ENCODE measurements at regions not wholly inside any gene's neighbourhood (a gene's known extent, or its start where the extent isn't known, plus 50 kb on each side); places are given as distances from the start of the nearest gene placed in this dataset.
"Not testable (repeated sequence)": the region's sequence is repeated elsewhere in the genome, so short reads cannot be mapped to it uniquely, and the experiment has no call there.

GRCh38 chr22:22784249-22785039, 103.2 kb upstream of the IGLL5 start:
- no peak for DNase-seq (ENCODE audit: low spot score)

DNA sequence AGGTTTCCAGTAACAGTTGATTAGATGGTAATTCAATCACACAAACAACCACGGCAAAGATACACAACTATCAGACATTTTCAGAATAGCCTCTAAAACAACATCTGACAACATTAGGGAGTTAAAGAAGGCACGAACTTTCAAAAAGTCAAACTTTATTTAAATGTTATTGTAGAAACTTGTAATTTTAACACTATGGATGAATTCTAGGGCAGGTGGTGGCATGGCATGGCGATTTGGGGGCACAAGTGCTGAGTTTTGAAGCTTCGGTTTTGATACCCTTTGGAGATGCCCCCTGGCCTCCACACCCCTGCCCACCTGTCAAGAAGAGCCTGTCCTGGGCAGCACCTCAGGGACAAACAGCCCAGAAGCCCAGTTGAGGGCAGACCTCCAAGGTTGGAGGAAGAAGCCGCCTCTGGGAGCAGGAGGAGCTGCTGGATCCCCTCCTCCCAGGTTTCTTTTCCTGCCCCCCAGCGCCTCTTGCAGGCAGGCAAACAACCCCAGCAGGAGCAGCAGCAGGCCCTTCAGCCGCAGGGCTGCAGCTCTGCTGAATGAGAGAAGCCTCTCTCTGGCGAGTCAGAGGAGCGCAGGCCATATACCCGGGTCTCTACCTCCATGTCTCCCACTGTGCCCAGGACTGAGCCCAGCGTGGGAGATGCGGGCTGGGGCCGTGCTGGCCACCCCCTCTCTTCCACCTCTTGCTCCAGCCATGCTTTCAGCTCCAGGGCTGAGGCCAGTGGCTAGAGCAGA, 102.1 kb upstream of the IGLL5 start:
- no peak for DNase-seq (ENCODE audit: low spot score)

GRCh38 chr22:22786301-22787115, 101.1 kb upstream of the IGLL5 start:
- no peak for DNase-seq (ENCODE audit: low spot score)

DNA sequence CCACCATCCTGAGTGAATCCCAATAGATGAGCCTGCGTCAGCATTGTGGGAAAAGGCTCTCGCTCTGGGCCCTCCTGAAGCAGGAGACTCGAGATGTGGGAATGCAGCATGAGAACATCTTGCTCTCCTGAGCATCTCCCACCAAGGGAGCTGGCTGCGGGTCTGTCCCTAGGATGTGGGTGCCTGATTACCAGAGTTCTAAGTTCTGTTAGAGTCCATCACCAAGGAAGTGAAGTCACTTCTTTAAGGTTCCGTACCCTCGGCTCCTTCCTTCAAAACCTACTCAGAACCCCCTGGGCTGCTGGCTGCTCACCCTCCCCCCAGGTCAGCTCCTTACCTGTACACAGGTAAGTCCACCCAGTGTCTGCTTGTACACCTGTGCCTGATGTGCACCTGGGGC, 100.5 kb upstream of the IGLL5 start:
- DNase-seq (ENCODE audit: low spot score): no peak

- DNase-seq (ENCODE audit: low spot score): peak; percentile 65
These were observed 99.7 kb upstream of the IGLL5 start for GRCh38 chr22:22787786-22788459.

GRCh38 chr22:22788460-22789037, 99.1 kb upstream of the IGLL5 start:
- no peak for DNase-seq (ENCODE audit: low spot score)

GRCh38 chr22:22789233-22789921, 98.2 kb upstream of the IGLL5 start:
- DNase-seq (ENCODE audit: low spot score): no peak

GRCh38 chr22:22789922-22790845, 97.4 kb upstream of the IGLL5 start:
- no peak for DNase-seq (ENCODE audit: low spot score)

DNA sequence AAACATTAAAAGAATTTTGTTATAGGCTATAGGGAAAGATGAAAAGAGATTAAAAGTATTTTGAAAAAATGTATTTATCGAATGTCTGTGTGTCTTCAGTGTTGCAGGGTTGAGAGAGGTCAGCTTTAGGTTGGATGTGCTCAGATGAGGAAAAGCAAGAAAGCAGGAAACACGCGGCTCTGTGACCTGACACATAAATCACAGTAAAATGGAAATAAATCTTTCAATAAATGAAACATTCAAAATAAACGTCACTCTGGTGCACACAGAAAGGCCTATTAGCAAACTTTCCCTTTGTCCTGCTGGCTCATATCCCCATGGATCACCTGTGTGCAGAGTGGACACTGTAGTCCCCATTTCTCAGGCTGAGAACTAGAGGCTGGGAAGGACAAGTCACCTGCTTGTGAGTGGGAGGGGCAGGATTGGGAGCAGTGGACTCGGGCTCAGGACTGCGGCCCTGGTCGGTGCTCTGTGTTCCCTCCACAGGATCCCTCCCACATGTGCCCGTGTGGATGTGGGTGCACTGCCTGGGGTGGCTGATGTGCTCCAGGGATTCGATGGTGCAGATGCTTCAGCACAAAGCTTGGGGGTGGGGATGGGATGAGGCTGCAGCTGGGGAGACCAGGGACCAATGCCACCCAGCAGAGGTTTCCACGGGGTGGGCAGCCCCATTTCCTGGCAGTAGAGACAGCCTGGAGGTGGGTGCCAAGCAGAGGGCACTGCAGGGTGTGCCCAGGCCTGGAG, 96.0 kb upstream of the IGLL5 start:
- no peak for DNase-seq (ENCODE audit: low spot score)

DNA sequence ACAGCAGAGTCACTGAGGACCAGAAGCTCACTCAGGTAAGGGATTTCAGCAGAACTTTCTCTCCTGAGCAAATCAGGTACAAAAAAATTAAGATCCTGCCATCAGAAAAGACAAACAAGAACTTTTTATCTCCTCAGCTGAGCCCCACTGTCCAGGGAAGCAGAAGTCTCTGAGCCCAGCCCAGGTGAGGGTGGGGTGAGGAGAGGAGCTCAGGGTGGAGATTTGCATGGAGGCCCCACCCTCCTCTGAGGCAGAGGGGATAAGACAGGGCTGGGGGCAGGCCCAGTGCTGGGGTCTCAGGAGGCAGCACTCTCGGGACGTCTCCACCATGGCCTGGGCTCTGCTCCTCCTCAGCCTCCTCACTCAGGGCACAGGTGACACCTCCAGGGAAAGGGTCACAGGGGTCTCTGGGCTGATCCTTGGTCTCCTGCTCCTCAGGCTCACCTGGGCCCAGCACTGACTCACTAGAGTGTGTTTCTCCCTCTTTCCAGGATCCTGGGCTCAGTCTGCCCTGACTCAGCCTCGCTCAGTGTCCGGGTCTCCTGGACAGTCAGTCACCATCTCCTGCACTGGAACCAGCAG, 95.3 kb upstream of the IGLL5 start:
- DNase-seq (ENCODE audit: low spot score): not testable (repeated sequence)

GRCh38 chr22:22795639-22796038, 92.0 kb upstream of the IGLL5 start:
- not testable (repeated sequence) for DNase-seq (ENCODE audit: low spot score)

- DNase-seq (ENCODE audit: low spot score): no peak
These were observed 90.9 kb upstream of the IGLL5 start for GRCh38 chr22:22796724-22797123.

DNA sequence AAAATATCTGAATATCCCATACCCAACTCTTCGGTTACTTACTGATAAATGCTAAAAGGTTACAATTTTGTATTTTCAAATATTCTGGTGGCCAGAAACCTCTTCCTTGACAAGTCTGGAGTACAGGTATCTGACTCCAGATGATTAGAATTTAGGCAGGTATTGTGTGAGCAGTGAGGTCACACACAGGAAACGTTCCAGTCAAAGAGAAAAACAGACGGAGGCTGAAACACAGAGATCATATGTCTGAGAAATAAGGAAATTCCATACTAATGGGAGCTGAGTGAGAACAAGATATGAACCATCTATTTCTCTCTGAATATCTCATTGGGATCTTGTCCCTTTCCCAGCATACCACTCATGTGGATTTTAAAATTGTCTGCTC, 89.4 kb upstream of the IGLL5 start:
- no peak for DNase-seq (ENCODE audit: low spot score)

DNA sequence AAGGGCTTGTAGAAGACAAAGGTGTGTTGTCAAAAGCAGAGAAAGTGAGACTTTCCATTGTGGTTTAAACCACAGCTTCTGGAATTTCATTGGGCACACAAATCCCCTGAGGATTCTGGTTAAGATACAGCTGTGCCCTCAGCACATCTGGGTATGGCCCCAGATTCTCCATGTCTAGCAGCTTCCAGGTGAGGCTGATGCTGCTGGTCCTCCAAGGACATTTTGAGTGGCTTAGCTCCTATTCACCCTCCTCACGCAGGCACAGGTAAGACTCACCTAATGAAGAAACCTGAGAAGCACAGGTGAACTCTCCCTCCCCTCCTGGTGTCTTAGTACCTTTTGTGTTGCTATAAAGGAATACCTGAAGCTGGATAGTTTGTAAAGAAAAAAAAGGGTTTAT, 88.9 kb upstream of the IGLL5 start:
- no peak for DNase-seq (ENCODE audit: low spot score)

- no peak for DNase-seq (ENCODE audit: low spot score)
These were observed 88.1 kb upstream of the IGLL5 start for GRCh38 chr22:22799561-22799960.

GRCh38 chr22:22800716-22801115, 86.9 kb upstream of the IGLL5 start:
- peak; percentile 36 for DNase-seq (ENCODE audit: low spot score)

DNA sequence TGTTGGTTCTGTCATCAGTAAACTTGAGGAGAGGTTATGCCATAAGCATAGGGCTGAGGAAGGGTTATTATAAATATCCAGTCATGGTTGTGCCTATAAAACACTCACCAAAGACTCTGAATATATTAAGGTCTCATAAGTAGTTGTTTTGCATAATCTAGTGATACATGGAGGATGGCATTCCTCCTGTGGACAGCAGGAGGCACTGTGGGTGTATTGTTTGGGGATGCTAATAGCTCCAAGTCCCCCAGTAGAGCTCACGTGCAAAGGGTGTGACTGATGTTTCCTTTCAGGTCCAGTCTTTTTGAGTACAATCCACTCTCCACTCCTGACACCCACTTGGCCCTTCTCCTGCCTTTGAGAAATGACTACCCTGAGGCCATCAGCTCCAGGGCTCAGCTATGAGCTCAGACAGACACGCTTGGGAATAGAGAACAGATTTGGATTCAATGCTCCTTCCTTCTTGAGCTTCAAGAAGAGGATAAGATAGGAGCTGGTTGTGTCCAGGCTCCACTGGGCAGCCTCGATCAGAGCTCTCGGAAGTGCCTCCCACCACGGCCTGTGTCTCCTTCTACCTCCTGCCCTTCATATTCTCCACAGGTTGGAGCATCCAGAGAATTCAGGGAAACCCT, 85.2 kb upstream of the IGLL5 start:
- no peak for DNase-seq (ENCODE audit: low spot score)

- no peak for DNase-seq (ENCODE audit: low spot score)
These were observed 84.2 kb upstream of the IGLL5 start for GRCh38 chr22:22803285-22803853.

Measured in AG20443 (cell line).